ENCODE measurements at regions not wholly inside any gene's neighbourhood (a gene's known extent, or its start where the extent isn't known, plus 50 kb on each side); places are given as distances from the start of the nearest gene placed in this dataset.
A peak's percentile ranks its signal among the peaks of the same experiment; 100 is the strongest.

DNA sequence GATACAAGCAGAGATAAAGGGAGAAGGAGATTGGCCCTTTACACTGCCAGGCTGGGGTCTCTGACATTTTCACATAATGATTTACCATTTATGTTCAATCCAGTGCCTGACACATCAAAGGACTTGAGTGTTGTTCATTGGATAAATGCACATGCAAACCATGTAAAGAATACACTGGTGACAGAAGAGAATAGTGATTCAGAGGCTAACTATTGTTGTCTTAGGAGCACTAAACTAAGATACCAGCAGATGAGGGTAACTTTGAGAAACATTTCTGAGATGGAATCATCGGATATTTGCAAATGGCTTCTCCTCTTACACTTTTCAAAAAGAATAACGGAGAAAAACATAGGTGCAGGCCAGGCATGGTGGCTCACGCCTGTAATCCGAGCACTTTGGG lies 67.3 kb upstream of the HHIP start:
- H3K36me3 Mint-ChIP-seq (ENCODE audit: low read depth) = no peaks in the 10 kb centered on the region
- peaks cover 11% of the 10 kb centered on the region for H3K4me1 Mint-ChIP-seq
- H3K4me3 Mint-ChIP-seq = no peak overlapping the region
- H3K27me3 Mint-ChIP-seq (ENCODE audit: low read depth) = peaks cover 7% of the 10 kb centered on the region
- no peak overlapping the region for H3K27ac Mint-ChIP-seq
- no peaks in the 10 kb centered on the region for H3K9me3 Mint-ChIP-seq
- TF ChIP-seq, protein P1, sequence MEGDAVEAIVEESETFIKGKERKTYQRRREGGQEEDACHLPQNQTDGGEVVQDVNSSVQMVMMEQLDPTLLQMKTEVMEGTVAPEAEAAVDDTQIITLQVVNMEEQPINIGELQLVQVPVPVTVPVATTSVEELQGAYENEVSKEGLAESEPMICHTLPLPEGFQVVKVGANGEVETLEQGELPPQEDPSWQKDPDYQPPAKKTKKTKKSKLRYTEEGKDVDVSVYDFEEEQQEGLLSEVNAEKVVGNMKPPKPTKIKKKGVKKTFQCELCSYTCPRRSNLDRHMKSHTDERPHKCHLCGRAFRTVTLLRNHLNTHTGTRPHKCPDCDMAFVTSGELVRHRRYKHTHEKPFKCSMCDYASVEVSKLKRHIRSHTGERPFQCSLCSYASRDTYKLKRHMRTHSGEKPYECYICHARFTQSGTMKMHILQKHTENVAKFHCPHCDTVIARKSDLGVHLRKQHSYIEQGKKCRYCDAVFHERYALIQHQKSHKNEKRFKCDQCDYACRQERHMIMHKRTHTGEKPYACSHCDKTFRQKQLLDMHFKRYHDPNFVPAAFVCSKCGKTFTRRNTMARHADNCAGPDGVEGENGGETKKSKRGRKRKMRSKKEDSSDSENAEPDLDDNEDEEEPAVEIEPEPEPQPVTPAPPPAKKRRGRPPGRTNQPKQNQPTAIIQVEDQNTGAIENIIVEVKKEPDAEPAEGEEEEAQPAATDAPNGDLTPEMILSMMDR (IDR thresholded peaks at IDR 0.05; ENCODE audit: unreplicated experiment in 3 of 3) = no peak

- TF ChIP-seq, protein P1 (IDR thresholded peaks at IDR 0.05; ENCODE audit: unreplicated experiment in 3 of 3) = no peak
- no peaks in the 10 kb centered on the region for H3K36me3 Mint-ChIP-seq (ENCODE audit: low read depth)
- H3K9me3 Mint-ChIP-seq = no peaks in the 10 kb centered on the region
- H3K4me1 Mint-ChIP-seq = peaks cover 11% of the 10 kb centered on the region
- no peak overlapping the region for H3K27ac Mint-ChIP-seq
- H3K4me3 Mint-ChIP-seq = no peak overlapping the region
- H3K27me3 Mint-ChIP-seq (ENCODE audit: low read depth) = peaks cover 11% of the 10 kb centered on the region
These were observed 66.4 kb upstream of the HHIP start for GRCh38 chr4:144579411-144580030.

GRCh38 chr4:144580430-144580829 lies 65.5 kb upstream of the HHIP start:
- Mint-ChIP-seq H3K27ac (no peak overlapping the region), H3K4me3 (no peak overlapping the region), H3K36me3 (ENCODE audit: low read depth) (no peaks in the 10 kb centered on the region), H3K4me1 (peaks cover 11% of the 10 kb centered on the region), H3K27me3 (ENCODE audit: low read depth) (peaks cover 11% of the 10 kb centered on the region), H3K9me3 (no peaks in the 10 kb centered on the region)
- TF ChIP-seq, protein P1 (IDR thresholded peaks at IDR 0.05; ENCODE audit: unreplicated experiment in 3 of 3) = no peak

DNA sequence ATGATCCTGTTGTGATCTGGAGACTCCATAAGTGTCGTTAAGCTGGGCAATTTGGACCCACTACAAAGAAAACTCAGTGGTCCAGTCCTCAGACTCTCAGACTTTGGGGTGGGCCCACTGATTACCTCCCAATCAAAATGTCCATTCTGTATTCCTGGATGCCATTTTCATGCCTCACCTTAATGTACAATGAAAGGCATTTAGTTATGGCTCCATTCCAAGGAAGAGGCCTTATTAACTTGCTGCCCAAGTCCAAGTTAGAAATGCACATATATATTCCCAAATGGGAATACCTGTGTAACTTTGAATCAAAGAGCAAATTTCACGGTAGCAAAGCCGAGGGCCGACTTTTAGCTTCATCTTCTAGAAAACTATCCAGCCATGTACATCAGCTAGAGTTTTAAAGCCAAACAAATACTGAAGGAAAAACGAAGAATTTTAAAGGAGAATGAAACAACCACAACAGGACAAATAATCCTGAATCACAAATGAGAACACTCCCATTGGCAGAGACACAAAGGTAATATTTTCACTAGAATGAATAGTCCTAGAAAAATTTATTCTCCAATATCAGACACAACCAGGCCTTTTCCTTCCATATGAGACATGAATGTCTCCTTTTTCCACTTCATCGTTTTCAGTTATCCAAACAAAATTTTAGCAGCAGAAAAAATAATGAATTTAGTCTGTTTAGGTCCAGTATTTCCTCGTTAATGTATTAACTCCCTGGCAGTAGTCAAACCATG lies 63.7 kb upstream of the HHIP start:
- peak overlapping the region in 2 of 3 experiments; percentile 55 to 67 for H3K27ac Mint-ChIP-seq
- H3K9me3 Mint-ChIP-seq = peaks cover under 1% of the 10 kb centered on the region
- H3K4me1 Mint-ChIP-seq = peaks cover 11% of the 10 kb centered on the region
- no peaks in the 10 kb centered on the region for H3K36me3 Mint-ChIP-seq (ENCODE audit: low read depth)
- H3K27me3 Mint-ChIP-seq (ENCODE audit: low read depth) = peaks cover 11% of the 10 kb centered on the region
- TF ChIP-seq, protein P1 (IDR thresholded peaks at IDR 0.05; ENCODE audit: unreplicated experiment in 3 of 3) = no peak
- H3K4me3 Mint-ChIP-seq = no peak overlapping the region

GRCh38 chr4:144582975-144583374 lies 63.0 kb upstream of the HHIP start:
- H3K9me3 Mint-ChIP-seq = peaks cover 6% of the 10 kb centered on the region
- H3K27ac Mint-ChIP-seq = peak overlapping the region in 2 of 3 experiments; percentile 55 to 67
- H3K4me1 Mint-ChIP-seq = peaks cover 11% of the 10 kb centered on the region
- H3K4me3 Mint-ChIP-seq = no peak overlapping the region
- H3K36me3 Mint-ChIP-seq (ENCODE audit: low read depth) = no peaks in the 10 kb centered on the region
- H3K27me3 Mint-ChIP-seq (ENCODE audit: low read depth) = peaks cover 11% of the 10 kb centered on the region
- TF ChIP-seq, protein P1 (IDR thresholded peaks at IDR 0.05; ENCODE audit: unreplicated experiment in 3 of 3) = no peak

All from nephron (organoid).